ENCODE measurements at regions not wholly inside any gene's neighbourhood (a gene's known extent, or its start where the extent isn't known, plus 50 kb on each side); places are given as distances from the start of the nearest gene placed in this dataset.

- Histone ChIP-seq H3K4me3 (replicated peaks in 1 of 3) (no peak overlapping the region), H3K27me3 (no peaks in the 10 kb centered on the region), H3K36me3 (no peaks in the 10 kb centered on the region), H3K27ac (no peak overlapping the region), H3K4me1 (peaks cover 0 to 9% of the 10 kb centered on the region in 2 donors), H3K9me3 (no peaks in the 10 kb centered on the region)
- intact Hi-C loops (cut with DNase I) = no loop called here
- TF ChIP-seq, protein P1, sequence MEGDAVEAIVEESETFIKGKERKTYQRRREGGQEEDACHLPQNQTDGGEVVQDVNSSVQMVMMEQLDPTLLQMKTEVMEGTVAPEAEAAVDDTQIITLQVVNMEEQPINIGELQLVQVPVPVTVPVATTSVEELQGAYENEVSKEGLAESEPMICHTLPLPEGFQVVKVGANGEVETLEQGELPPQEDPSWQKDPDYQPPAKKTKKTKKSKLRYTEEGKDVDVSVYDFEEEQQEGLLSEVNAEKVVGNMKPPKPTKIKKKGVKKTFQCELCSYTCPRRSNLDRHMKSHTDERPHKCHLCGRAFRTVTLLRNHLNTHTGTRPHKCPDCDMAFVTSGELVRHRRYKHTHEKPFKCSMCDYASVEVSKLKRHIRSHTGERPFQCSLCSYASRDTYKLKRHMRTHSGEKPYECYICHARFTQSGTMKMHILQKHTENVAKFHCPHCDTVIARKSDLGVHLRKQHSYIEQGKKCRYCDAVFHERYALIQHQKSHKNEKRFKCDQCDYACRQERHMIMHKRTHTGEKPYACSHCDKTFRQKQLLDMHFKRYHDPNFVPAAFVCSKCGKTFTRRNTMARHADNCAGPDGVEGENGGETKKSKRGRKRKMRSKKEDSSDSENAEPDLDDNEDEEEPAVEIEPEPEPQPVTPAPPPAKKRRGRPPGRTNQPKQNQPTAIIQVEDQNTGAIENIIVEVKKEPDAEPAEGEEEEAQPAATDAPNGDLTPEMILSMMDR (IDR thresholded peaks at IDR 0.05) = no peak
- no peak for TF ChIP-seq POLR2A (IDR thresholded peaks at IDR 0.05)
- 43 to 46% methylated on average over 2 of the region's 2 CpGs for WGBS, 2 donors
- DNase-seq = peak in 1 of 2 donors; percentile 6
Observed at GRCh38 chr18:11251229-11251890, 102.0 kb upstream of the PIEZO2 start.

GRCh38 chr18:11249391-11249790 lies 100.0 kb upstream of the PIEZO2 start:
- no peaks in the 10 kb centered on the region for H3K27me3 ChIP-seq
- DNase-seq = no peak
- H3K36me3 ChIP-seq = no peaks in the 10 kb centered on the region
- H3K9me3 ChIP-seq = no peaks in the 10 kb centered on the region
- H3K27ac ChIP-seq = no peak overlapping the region
- TF ChIP-seq POLR2A (IDR thresholded peaks at IDR 0.05) = no peak
- TF ChIP-seq, protein P1 (IDR thresholded peaks at IDR 0.05) = no peak
- WGBS, 2 donors = 80 to 88% methylated on average over 2 of the region's 2 CpGs
- intact Hi-C loops (cut with DNase I) = no loop called here
- H3K4me3 ChIP-seq (replicated peaks in 1 of 3) = no peak overlapping the region
- H3K4me1 ChIP-seq = peaks cover 0 to 9% of the 10 kb centered on the region in 2 donors

- H3K27ac ChIP-seq = no peak overlapping the region
- no peak overlapping the region for H3K4me3 ChIP-seq (replicated peaks in 1 of 3)
- H3K4me1 ChIP-seq = peaks cover 0 to 7% of the 10 kb centered on the region in 2 donors
- intact Hi-C loops (cut with DNase I) = no loop called here
- no peaks in the 10 kb centered on the region for H3K27me3 ChIP-seq
- TF ChIP-seq POLR2A (IDR thresholded peaks at IDR 0.05) = no peak
- TF ChIP-seq, protein P1 (IDR thresholded peaks at IDR 0.05) = no peak
- H3K36me3 ChIP-seq = no peaks in the 10 kb centered on the region
- DNase-seq = no peak
- H3K9me3 ChIP-seq = no peaks in the 10 kb centered on the region
Observed at GRCh38 chr18:11247381-11247970, 98.1 kb upstream of the PIEZO2 start.

GRCh38 chr18:11246495-11247300 lies 97.3 kb upstream of the PIEZO2 start:
- Histone ChIP-seq H3K27me3 (no peaks in the 10 kb centered on the region), H3K4me3 (replicated peaks in 1 of 3) (no peak overlapping the region), H3K27ac (no peak overlapping the region), H3K36me3 (no peaks in the 10 kb centered on the region), H3K9me3 (no peaks in the 10 kb centered on the region), H3K4me1 (peaks cover 0 to 2% of the 10 kb centered on the region in 2 donors)
- no peak for DNase-seq
- TF ChIP-seq POLR2A (IDR thresholded peaks at IDR 0.05) = no peak
- TF ChIP-seq, protein P1 (IDR thresholded peaks at IDR 0.05) = no peak
- WGBS, 2 donors = 86 to 87% methylated on average over 16 of the region's 16 CpGs
- intact Hi-C loops (cut with DNase I) = no loop called here

- TF ChIP-seq, protein P1 (IDR thresholded peaks at IDR 0.05) = no peak
- no peak for TF ChIP-seq POLR2A (IDR thresholded peaks at IDR 0.05)
- intact Hi-C loops (cut with DNase I) = no loop called here
- H3K4me3 ChIP-seq (replicated peaks in 1 of 3) = no peak overlapping the region
- no peaks in the 10 kb centered on the region for H3K36me3 ChIP-seq
- no peak overlapping the region for H3K27ac ChIP-seq
- H3K27me3 ChIP-seq = no peaks in the 10 kb centered on the region
- 61 to 82% methylated on average over 2 of the region's 2 CpGs for WGBS, 2 donors
- no peak for DNase-seq
- H3K4me1 ChIP-seq = no peaks in the 10 kb centered on the region
- H3K9me3 ChIP-seq = no peaks in the 10 kb centered on the region
Observed at GRCh38 chr18:11245879-11246278, 96.5 kb upstream of the PIEZO2 start.

Data from thyroid gland (tissue), 4 donors.